ENCODE measurements at regions not wholly inside any gene's neighbourhood (a gene's known extent, or its start where the extent isn't known, plus 50 kb on each side); places are given as distances from the start of the nearest gene placed in this dataset.

- no peaks in the 10 kb centered on the region for H3K36me3 ChIP-seq
- TF ChIP-seq CTCF (IDR thresholded peaks at IDR 0.05) (no peak), POLR2A (IDR thresholded peaks at IDR 0.05) (no peak)
- no peak for DNase-seq
- H3K4me1 ChIP-seq = no peaks in the 10 kb centered on the region
- no peak overlapping the region for H3K27ac ChIP-seq
- no peaks in the 10 kb centered on the region for H3K27me3 ChIP-seq
- intact Hi-C loops (cut with DNase I) = no loop called here
- H3K4me3 ChIP-seq = no peak overlapping the region
- H3K9me3 ChIP-seq = no peaks in the 10 kb centered on the region
Measured at GRCh38 chr9:25954209-25954608, 276.0 kb upstream of the TUSC1 start.

- Histone ChIP-seq H3K27ac (no peak overlapping the region), H3K4me3 (no peak overlapping the region), H3K27me3 (no peaks in the 10 kb centered on the region), H3K4me1 (no peaks in the 10 kb centered on the region), H3K9me3 (peaks cover 0 to 3% (median 0%) of the 10 kb centered on the region in 3 donors), H3K36me3 (no peaks in the 10 kb centered on the region)
- no peak for DNase-seq
- TF ChIP-seq POLR2A (IDR thresholded peaks at IDR 0.05) = no peak
- no peak for TF ChIP-seq CTCF (IDR thresholded peaks at IDR 0.05)
- intact Hi-C loops (cut with DNase I) = no loop called here
Measured at GRCh38 chr9:25948182-25948581, 269.9 kb upstream of the TUSC1 start.

- Histone ChIP-seq H3K27me3 (no peaks in the 10 kb centered on the region), H3K27ac (no peak overlapping the region), H3K36me3 (no peaks in the 10 kb centered on the region), H3K4me1 (no peaks in the 10 kb centered on the region), H3K4me3 (no peak overlapping the region), H3K9me3 (no peaks in the 10 kb centered on the region)
- 73 to 79% methylated on average over 1 of the region's 1 CpG for WGBS, 2 donors
- TF ChIP-seq CTCF (IDR thresholded peaks at IDR 0.05) = no peak
- TF ChIP-seq POLR2A (IDR thresholded peaks at IDR 0.05) = no peak
- no peak for DNase-seq
- intact Hi-C loops (cut with DNase I) = no loop called here
Measured at GRCh38 chr9:25939126-25939525, 260.9 kb upstream of the TUSC1 start.

DNA sequence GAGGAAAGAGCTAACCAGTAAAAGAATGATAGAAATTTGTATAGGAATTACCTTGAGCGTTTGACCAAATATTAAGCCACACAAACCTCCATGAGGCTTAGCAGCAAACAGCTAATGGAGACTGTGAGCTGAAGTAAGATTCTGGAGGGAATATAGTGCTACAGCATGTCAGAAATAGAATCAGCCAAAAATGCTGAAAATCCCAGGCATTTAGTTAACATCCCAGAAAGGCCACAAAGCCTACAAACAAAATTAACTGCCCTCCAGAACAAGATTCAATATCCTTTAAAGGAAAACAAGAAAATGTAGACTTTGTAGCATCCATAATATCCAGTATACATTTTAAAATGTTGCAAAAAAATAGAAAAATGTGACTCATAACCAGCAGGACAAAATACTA lies 257.8 kb upstream of the TUSC1 start:
- Histone ChIP-seq H3K27me3 (no peaks in the 10 kb centered on the region), H3K4me3 (no peak overlapping the region), H3K4me1 (no peaks in the 10 kb centered on the region), H3K27ac (no peak overlapping the region), H3K36me3 (no peaks in the 10 kb centered on the region), H3K9me3 (no peaks in the 10 kb centered on the region)
- WGBS, 2 donors = 53 to 61% methylated on average over 1 of the region's 1 CpG
- no peak for TF ChIP-seq CTCF (IDR thresholded peaks at IDR 0.05)
- no peak for TF ChIP-seq POLR2A (IDR thresholded peaks at IDR 0.05)
- DNase-seq = no peak
- intact Hi-C loops (cut with DNase I) = no loop called here

DNA sequence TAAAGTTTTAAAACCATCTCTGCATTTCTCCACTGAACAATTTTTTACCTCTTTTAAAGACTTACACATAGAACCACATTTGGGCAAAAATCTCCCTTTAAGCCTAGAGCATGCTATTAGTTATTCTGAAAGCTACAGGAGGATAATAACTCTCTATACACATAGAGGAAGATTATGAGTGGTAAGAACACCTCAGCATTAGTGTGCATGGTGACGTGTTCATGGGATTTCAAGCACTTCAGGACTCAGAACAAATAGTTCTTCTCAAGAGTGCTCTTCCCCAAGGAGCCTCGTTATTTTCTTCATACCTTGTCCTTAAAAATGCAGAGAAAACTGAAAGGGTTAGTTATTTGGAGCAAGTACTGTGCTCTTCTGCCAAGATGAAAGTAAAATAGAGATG lies 256.9 kb upstream of the TUSC1 start:
- H3K9me3 ChIP-seq = no peaks in the 10 kb centered on the region
- no peaks in the 10 kb centered on the region for H3K4me1 ChIP-seq
- H3K36me3 ChIP-seq = no peaks in the 10 kb centered on the region
- DNase-seq = no peak
- no peaks in the 10 kb centered on the region for H3K27me3 ChIP-seq
- H3K27ac ChIP-seq = no peak overlapping the region
- TF ChIP-seq POLR2A (IDR thresholded peaks at IDR 0.05) = no peak
- no peak for TF ChIP-seq CTCF (IDR thresholded peaks at IDR 0.05)
- H3K4me3 ChIP-seq = no peak overlapping the region
- intact Hi-C loops (cut with DNase I) = no loop called here
- 22 to 46% methylated on average over 2 of the region's 2 CpGs for WGBS, 2 donors
